GM12892 (cell line): ENCODE measurements at regions not wholly inside any gene's neighbourhood (a gene's known extent, or its start where the extent isn't known, plus 50 kb on each side); places are given as distances from the start of the nearest gene placed in this dataset.

Source experiments
- POLR2A ChIP-seq: IDR thresholded peaks from 2 replicates; pipeline ENCODE4 v1.6.1; 2011; ENCODE audit warnings: low read depth, low read length, control low read depth
- POLR2AphosphoS5 ChIP-seq: IDR thresholded peaks from 2 replicates; pipeline ENCODE4 v1.6.1; 2011; ENCODE audit warnings: low read depth, low read length, control low read depth

- TF ChIP-seq POLR2A (no peak), POLR2AphosphoS5 (no peak)
These were observed 471.0 kb downstream of the SH2D4B start for GRCh38 chr10:81008726-81009125.
